H1 (cell line): ENCODE measurements at regions not wholly inside any gene's neighbourhood (a gene's known extent, or its start where the extent isn't known, plus 50 kb on each side); places are given as distances from the start of the nearest gene placed in this dataset.

Experiments used
- CTCF ChIA-PET: fragments of 300-600 bp; sonication (Branson Sonifier 250); formaldehyde crosslinking; loops from one replicate; lab custom pipeline; 2021; ENCODE audit not compliant: partially characterized antibody; lab: Charles Lee
- POLR2A ChIA-PET: fragments of 300-600 bp; sonication (Branson Sonifier 250); formaldehyde crosslinking; loops from one replicate; lab custom pipeline; 2021; ENCODE audit warnings: inconsistent platforms; ENCODE audit not compliant: partially characterized antibody; lab: Charles Lee
- DNase-seq, 2 experiments: peaks; one replicate each; pipeline versions ENCODE4 v3.0.0 to v3.0.0-alpha.2; 2010 to 2022; ENCODE audit warnings: low spot score in 2 of 2, low read depth in 1 of 2, mixed read lengths in 1 of 2
- FAIRE-seq: peaks from 2 replicates; lab custom pipeline; 2011; peaks lifted over from hg19 to GRCh38; lab: Jason Lieb, UNC
- H2AFZ ChIP-seq: 2 replicates; pipeline ENCODE4 v1.8.1; 2012; ENCODE audit warnings: low read length, inconsistent platforms
- H2AK5ac ChIP-seq: 2 replicates; pipeline ENCODE4 v1.6.1; 2013; ENCODE audit warnings: low read depth, low read length
- H2BK120ac ChIP-seq: replicated peaks from 2 replicates; pipeline ENCODE3; 2013; ENCODE audit warnings: low read depth, low read length, inconsistent platforms
- H2BK12ac ChIP-seq: 2 replicates; pipeline ENCODE4 v1.6.1; 2013; ENCODE audit warnings: low read depth, low read length
- H2BK15ac ChIP-seq: 2 replicates; pipeline ENCODE4 v1.6.1; 2013; ENCODE audit warnings: low read length
- H2BK20ac ChIP-seq: 2 replicates; pipeline ENCODE4 v1.6.1; 2013; ENCODE audit warnings: low read length
- H2BK5ac ChIP-seq: 2 replicates; pipeline ENCODE4 v1.6.1; 2013; ENCODE audit warnings: low read depth, low read length
- H3K14ac ChIP-seq: 2 replicates; pipeline ENCODE4 v1.6.1; 2013; ENCODE audit warnings: inconsistent platforms; ENCODE audit not compliant: insufficient read length
- H3K18ac ChIP-seq: 2 replicates; pipeline ENCODE4 v1.6.1; 2013; ENCODE audit warnings: low read length; ENCODE audit errors: extremely low read depth
- H3K23ac ChIP-seq: 2 replicates; pipeline ENCODE4 v1.6.1; 2013; ENCODE audit warnings: inconsistent platforms; ENCODE audit not compliant: insufficient read length
- H3K23me2 ChIP-seq: 2 replicates; pipeline ENCODE4 v1.6.1; 2013; ENCODE audit warnings: low read depth, low read length
- H3K27ac ChIP-seq: 2 replicates; pipeline ENCODE4 v1.6.1; 2011; ENCODE audit warnings: low read depth, low read length, inconsistent platforms
- H3K27me3 ChIP-seq, 4 experiments: replicated peaks in 1 of 4; 1 replicate in 1 of 4; 2 replicates in 3 of 4; pipeline versions ENCODE4 v1.6.1 to v1.8.1; 2011 to 2013; ENCODE audit warnings: low read length in 3 of 4, mild to moderate bottlenecking in 3 of 4, inconsistent platforms in 2 of 4, mixed read lengths in 2 of 4, moderate library complexity in 1 of 4; ENCODE audit not compliant: control insufficient read depth in 3 of 4, insufficient read depth in 3 of 4; ENCODE audit errors: extremely low read depth in 1 of 4
- H3K36me3 ChIP-seq, 4 experiments: 2 replicates each; pipeline versions ENCODE4 v1.6.1 to v1.8.1; 2011 to 2013; ENCODE audit warnings: mild to moderate bottlenecking in 4 of 4, low read length in 3 of 4, moderate library complexity in 2 of 4, control low read depth in 1 of 4, inconsistent platforms in 1 of 4; ENCODE audit not compliant: insufficient read depth in 4 of 4, control insufficient read depth in 2 of 4
- H3K4ac ChIP-seq: replicated peaks from 2 replicates; pipeline ENCODE3; 2013; ENCODE audit warnings: low read length, low read depth, mixed read lengths, inconsistent platforms; ENCODE audit not compliant: insufficient read length
- H3K4me1 ChIP-seq, 4 experiments: replicated peaks in 1 of 4; 1 replicate in 1 of 4; 2 replicates in 3 of 4; pipeline versions ENCODE4 v1.6.1 to v1.8.1; 2011 to 2013; ENCODE audit warnings: low read length in 3 of 4, inconsistent platforms in 2 of 4, mixed read lengths in 1 of 4; ENCODE audit not compliant: insufficient read depth in 4 of 4, control insufficient read depth in 3 of 4
- H3K4me2 ChIP-seq, 2 experiments: 2 replicates each; pipeline versions ENCODE4 v1.6.1 to v1.8.1; 2011 to 2013; ENCODE audit warnings: low read depth in 2 of 2, low read length in 2 of 2, control low read depth in 1 of 2, inconsistent platforms in 1 of 2, mild to moderate bottlenecking in 1 of 2; ENCODE audit not compliant: insufficient read depth in 1 of 2
- H3K4me3 ChIP-seq, 4 experiments: fragments of 200-600, 300-600 bp in 1 of 4; sonication (generic), shearing (Covaris generic), sonication (Bioruptor Twin) in 1 of 4; 2 replicates each; pipeline versions ENCODE4 v1.5.1 to v1.8.1; 2011 to 2016; ENCODE audit warnings: low read length in 4 of 4, low read depth in 3 of 4, control low read depth in 2 of 4, inconsistent platforms in 2 of 4, mild to moderate bottlenecking in 2 of 4, mixed read lengths in 1 of 4, moderate library complexity in 1 of 4; ENCODE audit not compliant: insufficient read depth in 2 of 4; ENCODE audit errors: extremely low read depth in 1 of 4
- H3K56ac ChIP-seq: replicated peaks from 2 replicates; pipeline ENCODE3; 2013; ENCODE audit warnings: low read depth, mild to moderate bottlenecking, mixed read lengths, low read length, inconsistent platforms; ENCODE audit not compliant: insufficient read length
- H3K79me1 ChIP-seq: 2 replicates; pipeline ENCODE4 v1.6.1; 2013; ENCODE audit warnings: low read depth, low read length, control low read depth
- H3K79me2 ChIP-seq, 2 experiments: 2 replicates each; pipeline versions ENCODE4 v1.6.1 to v1.8.1; 2012 to 2013; ENCODE audit warnings: low read length in 2 of 2, mild to moderate bottlenecking in 2 of 2, inconsistent platforms in 1 of 2; ENCODE audit not compliant: insufficient read depth in 2 of 2, control insufficient read depth in 1 of 2
- H3K9ac ChIP-seq, 4 experiments: replicated peaks in 1 of 4; 1 replicate in 1 of 4; 2 replicates in 3 of 4; pipeline versions ENCODE4 v1.6.1 to v1.8.1; 2011 to 2013; ENCODE audit warnings: low read depth in 3 of 4, low read length in 3 of 4, control low read depth in 2 of 4, mild to moderate bottlenecking in 2 of 4, moderate library complexity in 2 of 4, inconsistent platforms in 1 of 4; ENCODE audit errors: extremely low read depth in 1 of 4
- H3K9me3 ChIP-seq, 2 experiments: 2 replicates each; pipeline versions ENCODE4 v1.6.1 to v1.8.1; 2012 to 2013; ENCODE audit warnings: mild to moderate bottlenecking in 2 of 2, moderate library complexity in 2 of 2, control low read depth in 1 of 2, inconsistent platforms in 1 of 2, low read depth in 1 of 2, low read length in 1 of 2, mixed read lengths in 1 of 2; ENCODE audit not compliant: insufficient read depth in 2 of 2
- H4K20me1 ChIP-seq, 2 experiments: replicated peaks in 1 of 2; 2 replicates each; pipeline versions ENCODE3 to v1.8.1; 2011 to 2013; ENCODE audit warnings: inconsistent platforms in 2 of 2, low read length in 2 of 2, mild to moderate bottlenecking in 1 of 2; ENCODE audit not compliant: insufficient read depth in 2 of 2, control insufficient read depth in 1 of 2
- H4K5ac ChIP-seq: 2 replicates; pipeline ENCODE4 v1.6.1; 2013; ENCODE audit warnings: low read length, low read depth, mixed read lengths, inconsistent platforms; ENCODE audit not compliant: insufficient read length
- H4K8ac ChIP-seq: 2 replicates; pipeline ENCODE4 v1.8.0; 2013; ENCODE audit warnings: mild to moderate bottlenecking, moderate library complexity, low read length, inconsistent platforms; ENCODE audit not compliant: insufficient read depth; ENCODE audit errors: extremely low read depth
- H4K91ac ChIP-seq: replicated peaks from 2 replicates; pipeline ENCODE3; 2013; ENCODE audit warnings: low read length, mixed read lengths, inconsistent platforms; ENCODE audit not compliant: insufficient read length
- ATF3 ChIP-seq: IDR thresholded peaks from 2 replicates; pipeline ENCODE4 v1.6.1; 2011; ENCODE audit warnings: low read depth, mild to moderate bottlenecking, low read length; ENCODE audit not compliant: insufficient read depth
- KDM4A ChIP-seq: IDR thresholded peaks from one replicate; pipeline ENCODE4 v1.7.1; 2012; ENCODE audit warnings: low read depth, mild to moderate bottlenecking, moderate library complexity, low read length, inconsistent platforms; ENCODE audit not compliant: severe bottlenecking
- SAP30 ChIP-seq: fragments of 300-600 bp; sonication (generic); IDR thresholded peaks from 2 replicates; pipeline ENCODE4 v1.7.1; 2012; ENCODE audit warnings: low read length, moderate library complexity, mild to moderate bottlenecking, inconsistent platforms; ENCODE audit not compliant: insufficient read depth, insufficient replicate concordance
- TBP ChIP-seq: IDR thresholded peaks from 2 replicates; pipeline ENCODE4 v1.6.1; 2011; ENCODE audit warnings: low read depth, low read length, improper control_type of control experiment
- WGBS, 2 experiments: shearing (Covaris generic) in 1 of 2; methylation state at CpG; one replicate each; pipeline versions ENCODE4 v1.1.6 to v1.1.7; 2013 to 2015; ENCODE audit warnings: low lambda C conversion rate in 2 of 2, mixed read lengths in 2 of 2, inconsistent platforms in 1 of 2, low coverage in 1 of 2, missing lambda C conversion rate in 1 of 2; ENCODE audit not compliant: insufficient replicate concordance in 2 of 2, insufficient coverage in 1 of 2, insufficient read length in 1 of 2; ENCODE audit errors: extremely low coverage in 1 of 2, missing lambda C conversion rate in 1 of 2; 5-methylcytosine and 5-hydroxymethylcytosine counted together
- TF ChIP-seq, protein P1 (sequence below): IDR thresholded peaks from 2 replicates; pipeline ENCODE4 v1.6.1; 2012; ENCODE audit warnings: low read length, inconsistent platforms

- ChIA-PET CTCF (no interaction called here), POLR2A (no interaction called here)
- H3K9ac ChIP-seq = no peak overlapping the region
- no peak overlapping the region for H3K4me2 ChIP-seq
- H3K4me3 ChIP-seq = no peak overlapping the region
- H4K20me1 ChIP-seq = no peaks in the 10 kb centered on the region
- H4K8ac ChIP-seq = no peak overlapping the region
- H2BK20ac ChIP-seq = no peak overlapping the region
- TF ChIP-seq KDM4A = no peak
- no peak for TF ChIP-seq TBP
- TF ChIP-seq ATF3 = no peak
- TF ChIP-seq, protein P1, sequence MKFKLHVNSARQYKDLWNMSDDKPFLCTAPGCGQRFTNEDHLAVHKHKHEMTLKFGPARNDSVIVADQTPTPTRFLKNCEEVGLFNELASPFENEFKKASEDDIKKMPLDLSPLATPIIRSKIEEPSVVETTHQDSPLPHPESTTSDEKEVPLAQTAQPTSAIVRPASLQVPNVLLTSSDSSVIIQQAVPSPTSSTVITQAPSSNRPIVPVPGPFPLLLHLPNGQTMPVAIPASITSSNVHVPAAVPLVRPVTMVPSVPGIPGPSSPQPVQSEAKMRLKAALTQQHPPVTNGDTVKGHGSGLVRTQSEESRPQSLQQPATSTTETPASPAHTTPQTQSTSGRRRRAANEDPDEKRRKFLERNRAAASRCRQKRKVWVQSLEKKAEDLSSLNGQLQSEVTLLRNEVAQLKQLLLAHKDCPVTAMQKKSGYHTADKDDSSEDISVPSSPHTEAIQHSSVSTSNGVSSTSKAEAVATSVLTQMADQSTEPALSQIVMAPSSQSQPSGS = no peak
- TF ChIP-seq SAP30 = no peak
- H3K79me2 ChIP-seq = no peaks in the 10 kb centered on the region
- no peak overlapping the region for H3K56ac ChIP-seq
- no peaks in the 10 kb centered on the region for H3K36me3 ChIP-seq
- DNase-seq (no peak), FAIRE-seq (no peak)
- no peak overlapping the region for H2BK12ac ChIP-seq
- H3K14ac ChIP-seq = no peak overlapping the region
- H2BK120ac ChIP-seq = no peak overlapping the region
- H2BK15ac ChIP-seq = no peak overlapping the region
- no peaks in the 10 kb centered on the region for H3K23me2 ChIP-seq
- 0 out of 4 replicates have a peak, but pooled peaks cover 0 to 2% of the 10 kb centered on the region in 2 experiments for H3K9me3 ChIP-seq
- H4K5ac ChIP-seq = no peak overlapping the region
- H3K4ac ChIP-seq = no peak overlapping the region
- no peaks in the 10 kb centered on the region for H3K79me1 ChIP-seq
- H3K23ac ChIP-seq = no peak overlapping the region
- H3K27me3 ChIP-seq = no peaks in the 10 kb centered on the region
- 83% methylated on average over 3 of the region's 3 CpGs; no CpG with 5 or more reads in 1 of the 2 experiments for WGBS, 2 experiments
- H2AFZ ChIP-seq = no peak overlapping the region
- H4K91ac ChIP-seq = no peak overlapping the region
- H3K4me1 ChIP-seq = no peaks in the 10 kb centered on the region
- no peak overlapping the region for H2BK5ac ChIP-seq
- no peak overlapping the region for H2AK5ac ChIP-seq
- no peak overlapping the region for H3K18ac ChIP-seq
- no peak overlapping the region for H3K27ac ChIP-seq
These were observed 376.5 kb upstream of the PRKCQ start for GRCh38 chr10:6956562-6956961.
